ENCODE measurements at regions not wholly inside any gene's neighbourhood (a gene's known extent, or its start where the extent isn't known, plus 50 kb on each side); places are given as distances from the start of the nearest gene placed in this dataset.

- TF ChIP-seq CTCF (IDR thresholded peaks at IDR 0.05; ENCODE audit: low read length) (no peak), EZH2 (optimal IDR thresholded peaks at IDR 0.05; ENCODE audit: low read depth, low read length) (no peak), EZH2phosphoT487 (IDR thresholded peaks at IDR 0.05; ENCODE audit: low read length) (no peak)
Measured at GRCh38 chr22:48819232-48819631, 1008.4 kb downstream of the BRD1 start.

All from MM.1S (cell line).